Activated T-cell treated with anti-CD3 and anti-CD28 coated beads, Interleukin-2, amount 50 U/mL, for 4 hours (primary cell): ENCODE measurements at regions not wholly inside any gene's neighbourhood (a gene's known extent, or its start where the extent isn't known, plus 50 kb on each side); places are given as distances from the start of the nearest gene placed in this dataset.

Source experiments
- ATAC-seq, 2 donors: fragments of 200-7000 bp; cut with Tn5 transposase; one replicate each; pipeline ENCODE4 v1.10.0; 2021
- DNase-seq: peaks from one replicate; pipeline ENCODE4 v3.0.0-alpha.2; 2020
- H3K27me3 Mint-ChIP-seq: one replicate; pipeline ENCODE4 v1.8.0; 2021; ENCODE audit warnings: low read depth, mixed read lengths
- H3K36me3 Mint-ChIP-seq: one replicate; pipeline ENCODE4 v1.8.0; 2022; ENCODE audit warnings: mixed read lengths; ENCODE audit not compliant: insufficient read depth
- H3K4me1 Mint-ChIP-seq: one replicate; pipeline ENCODE4 v1.8.0; 2021; ENCODE audit warnings: low read depth, mixed read lengths
- H3K4me3 Mint-ChIP-seq: one replicate; pipeline ENCODE4 v1.8.0; 2021; ENCODE audit warnings: mild to moderate bottlenecking, moderate library complexity, mixed read lengths
- H3K9me3 Mint-ChIP-seq: one replicate; pipeline ENCODE4 v1.8.0; 2021; ENCODE audit warnings: mixed read lengths

DNA sequence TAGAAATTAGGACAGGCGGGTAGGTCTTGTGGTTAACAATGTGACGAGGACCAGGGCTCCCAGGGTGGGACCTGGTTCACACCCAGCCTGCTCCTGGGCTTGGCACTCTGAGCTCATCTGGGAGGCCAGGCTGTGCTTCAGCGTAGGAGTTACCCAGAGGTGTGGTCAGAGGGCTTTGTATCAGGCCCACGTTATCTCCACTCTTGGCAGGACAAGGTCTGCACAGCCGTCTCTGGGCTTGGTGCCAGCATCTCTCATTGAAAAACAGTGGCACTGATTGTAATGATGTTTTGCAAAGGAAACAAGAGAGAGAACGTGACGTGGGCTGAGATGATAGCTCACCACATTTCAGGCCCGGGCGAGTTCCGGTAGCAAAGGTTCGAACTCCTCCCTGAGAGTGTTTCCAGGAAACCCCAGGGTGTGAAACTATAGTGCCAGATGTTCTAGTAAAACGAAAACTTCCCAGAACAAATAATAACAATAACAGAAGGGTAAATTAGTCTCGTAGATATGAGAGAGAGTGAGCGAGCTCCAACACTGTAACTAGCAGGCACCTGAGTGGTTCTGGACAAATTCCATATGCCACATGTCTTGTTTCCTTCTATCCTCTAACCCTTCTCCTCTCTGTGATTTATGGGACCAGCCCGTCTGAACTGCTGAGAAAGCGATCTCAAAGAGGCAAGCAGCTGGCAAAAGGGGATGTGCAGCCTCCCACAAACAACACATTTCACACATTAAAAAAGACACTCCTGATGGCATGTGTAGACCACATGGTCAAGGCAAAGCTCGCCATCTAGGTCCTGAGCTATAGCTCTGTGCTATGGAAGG, 227.3 kb downstream of the KTN1 start:
- H3K36me3 Mint-ChIP-seq = no peaks in the 10 kb centered on the region

DNA sequence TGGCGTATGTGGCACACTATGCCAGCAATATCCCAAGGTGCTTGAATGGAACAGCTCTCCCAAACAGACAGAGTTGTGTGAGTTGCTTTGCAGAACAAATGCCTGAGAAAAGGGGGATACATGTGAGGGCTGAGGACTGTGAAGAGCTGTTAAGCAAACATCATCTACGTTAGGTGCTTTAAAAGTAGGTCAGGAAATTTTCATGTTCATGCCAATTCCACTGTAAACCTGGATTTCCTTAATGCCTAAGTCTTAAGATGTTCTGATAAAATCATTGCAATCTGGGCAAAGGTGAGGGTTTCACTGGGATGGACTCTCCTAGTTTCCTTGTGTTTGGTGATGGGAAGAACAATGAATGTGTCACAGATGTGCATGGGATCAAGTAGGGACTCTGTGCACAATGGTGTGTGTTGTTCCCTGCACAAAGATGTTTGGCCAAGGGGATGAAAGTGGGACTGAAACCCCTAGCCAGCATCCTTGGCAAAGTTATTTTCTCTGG, 227.9 kb downstream of the KTN1 start:
- Mint-ChIP-seq H3K27me3 (peaks cover 4% of the 10 kb centered on the region), H3K4me3 (no peak overlapping the region), H3K4me1 (peaks cover 49% of the 10 kb centered on the region), H3K9me3 (peaks cover 4% of the 10 kb centered on the region), H3K36me3 (no peaks in the 10 kb centered on the region)
- DNase-seq (no peak), ATAC-seq (no peak)

More for the DNA sequence above, 227.3 kb downstream of the KTN1 start:
- Mint-ChIP-seq H3K9me3 (peaks cover 4% of the 10 kb centered on the region), H3K4me3 (peak overlapping the region; percentile 13), H3K27me3 (peaks cover 2% of the 10 kb centered on the region), H3K4me1 (peaks cover 51% of the 10 kb centered on the region)
- DNase-seq (peak; percentile 59), ATAC-seq (peak; percentile 72)

DNA sequence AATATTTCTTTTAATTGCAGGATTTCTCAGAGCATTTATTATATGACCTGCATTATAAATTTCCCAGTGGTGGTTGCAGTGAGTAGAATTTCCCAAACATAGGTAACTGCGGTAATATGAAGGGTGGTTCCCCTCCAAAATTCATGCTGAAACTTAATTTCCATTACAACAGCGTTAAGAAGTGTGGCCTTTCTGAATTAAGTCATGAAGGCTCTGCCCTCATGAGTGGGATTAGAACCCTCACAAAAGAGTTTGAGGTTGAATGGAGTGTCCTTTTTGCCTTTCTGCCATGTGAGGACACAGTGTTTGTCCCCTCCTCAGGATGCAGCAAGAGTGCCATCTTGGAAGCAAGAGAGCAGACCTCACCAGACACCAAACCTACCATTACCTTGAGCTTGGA, 233.6 kb downstream of the KTN1 start:
- H3K36me3 Mint-ChIP-seq = no peaks in the 10 kb centered on the region
- ATAC-seq = peak in 1 of 2 donors; percentile 66
- DNase-seq = no peak
- H3K9me3 Mint-ChIP-seq = peaks cover 8% of the 10 kb centered on the region
- H3K4me1 Mint-ChIP-seq = peaks cover 10% of the 10 kb centered on the region
- no peak overlapping the region for H3K4me3 Mint-ChIP-seq
- H3K27me3 Mint-ChIP-seq = peaks cover 4% of the 10 kb centered on the region

DNA sequence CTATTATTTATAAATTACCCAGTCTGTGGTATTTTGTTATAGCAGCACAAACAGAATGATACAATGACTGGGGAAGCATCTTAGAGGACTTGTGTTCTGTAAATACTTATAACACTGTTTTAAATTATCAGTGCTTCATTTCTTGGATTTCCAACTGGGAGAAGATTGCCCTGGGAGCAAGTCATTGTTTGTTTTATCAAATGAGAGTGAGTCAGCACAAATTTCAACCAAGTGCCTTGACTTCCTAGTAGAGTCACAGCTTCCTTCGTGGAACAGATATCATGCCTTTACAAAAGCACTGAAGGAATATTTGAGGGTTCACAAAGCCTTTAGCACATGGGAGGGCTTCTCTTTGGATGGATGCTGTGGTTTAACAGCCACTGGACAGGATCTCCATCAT, 234.1 kb downstream of the KTN1 start:
- ATAC-seq (no peak), DNase-seq (no peak)
- H3K9me3 Mint-ChIP-seq = peaks cover 8% of the 10 kb centered on the region
- peaks cover 4% of the 10 kb centered on the region for H3K27me3 Mint-ChIP-seq
- peaks cover 10% of the 10 kb centered on the region for H3K4me1 Mint-ChIP-seq
- no peak overlapping the region for H3K4me3 Mint-ChIP-seq
- no peaks in the 10 kb centered on the region for H3K36me3 Mint-ChIP-seq

DNA sequence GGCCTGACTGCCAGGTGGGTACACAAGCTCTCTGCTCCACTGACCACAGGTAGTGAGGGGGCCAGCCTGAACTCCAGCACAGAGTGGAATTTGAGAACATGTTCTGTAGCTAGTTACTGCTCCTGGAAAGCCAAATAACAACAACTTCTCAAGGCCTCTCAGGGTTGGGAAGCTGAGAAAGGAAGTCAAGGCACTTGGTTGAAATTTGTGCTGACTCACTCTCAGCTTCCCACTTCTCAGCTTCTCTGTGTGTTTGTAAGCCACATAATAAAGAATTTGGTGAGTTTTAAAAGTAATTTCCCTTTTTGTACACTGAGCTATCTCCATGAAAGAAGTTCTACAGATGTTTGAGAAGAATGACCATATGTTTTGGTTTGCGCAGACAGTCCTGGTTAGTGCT, 234.9 kb downstream of the KTN1 start:
- Mint-ChIP-seq H3K4me1 (peaks cover 10% of the 10 kb centered on the region), H3K9me3 (peaks cover 8% of the 10 kb centered on the region), H3K36me3 (no peaks in the 10 kb centered on the region), H3K4me3 (no peak overlapping the region), H3K27me3 (peaks cover 4% of the 10 kb centered on the region)
- DNase-seq (no peak), ATAC-seq (no peak)

DNA sequence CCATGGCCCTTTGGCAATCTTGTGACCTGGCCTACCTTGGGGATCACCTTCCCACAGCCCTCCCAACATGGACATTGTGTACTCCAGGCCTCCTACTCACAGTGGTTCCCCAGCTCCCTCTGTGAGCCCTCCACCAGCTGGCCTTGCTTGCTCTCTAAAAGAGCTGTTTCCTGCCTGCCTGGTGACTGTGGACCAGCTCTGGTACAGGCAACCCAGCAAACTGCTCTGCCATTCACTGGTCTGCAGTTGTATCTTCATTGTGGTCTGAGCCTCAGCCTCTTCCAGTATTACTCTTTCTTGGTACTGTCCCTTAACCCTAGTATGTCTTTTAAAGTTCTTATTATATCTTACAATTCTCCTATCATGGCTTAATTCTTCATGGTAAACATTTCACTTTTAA, 236.2 kb downstream of the KTN1 start:
- H3K9me3 Mint-ChIP-seq = peaks cover 8% of the 10 kb centered on the region
- no peaks in the 10 kb centered on the region for H3K36me3 Mint-ChIP-seq
- H3K4me3 Mint-ChIP-seq = no peak overlapping the region
- ATAC-seq (no peak), DNase-seq (no peak)
- peaks cover 10% of the 10 kb centered on the region for H3K4me1 Mint-ChIP-seq
- peaks cover 4% of the 10 kb centered on the region for H3K27me3 Mint-ChIP-seq

DNA sequence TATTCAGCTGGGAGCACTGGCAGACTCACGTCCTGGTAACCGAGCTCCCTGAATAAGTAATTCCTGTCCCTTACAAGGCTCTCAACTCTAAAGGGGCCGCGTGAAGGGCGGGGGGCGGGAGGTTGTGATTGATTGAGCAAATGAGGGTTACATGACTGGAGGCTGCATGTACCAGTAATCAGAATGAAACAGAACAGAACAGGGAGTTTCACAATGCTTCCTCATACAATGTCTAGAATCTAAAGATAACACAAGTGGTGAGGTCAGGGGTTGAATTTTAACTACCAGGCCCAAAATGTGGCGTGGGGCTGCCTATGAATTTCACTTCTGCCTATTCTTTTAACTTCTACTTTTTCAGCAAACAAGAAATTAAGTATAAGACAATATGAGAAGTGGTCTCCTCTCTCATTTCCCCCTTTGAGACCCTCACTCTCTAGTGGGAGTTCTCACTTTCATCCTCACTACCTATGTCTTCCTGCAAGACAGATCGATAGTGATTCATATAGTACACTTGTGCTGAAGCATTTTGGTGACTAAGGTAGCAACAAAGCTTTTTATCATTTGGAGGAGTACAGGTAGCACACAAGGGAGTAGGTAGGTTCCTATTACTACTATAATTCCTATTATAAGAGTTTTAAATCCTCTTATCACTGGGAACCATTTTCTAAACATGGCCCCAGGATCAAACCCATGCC, 239.8 kb downstream of the KTN1 start:
- DNase-seq (no peak), ATAC-seq (no peak)
- Mint-ChIP-seq H3K9me3 (peaks cover 5% of the 10 kb centered on the region), H3K27me3 (no peaks in the 10 kb centered on the region), H3K36me3 (no peaks in the 10 kb centered on the region), H3K4me1 (peaks cover 6% of the 10 kb centered on the region), H3K4me3 (no peak overlapping the region)

DNA sequence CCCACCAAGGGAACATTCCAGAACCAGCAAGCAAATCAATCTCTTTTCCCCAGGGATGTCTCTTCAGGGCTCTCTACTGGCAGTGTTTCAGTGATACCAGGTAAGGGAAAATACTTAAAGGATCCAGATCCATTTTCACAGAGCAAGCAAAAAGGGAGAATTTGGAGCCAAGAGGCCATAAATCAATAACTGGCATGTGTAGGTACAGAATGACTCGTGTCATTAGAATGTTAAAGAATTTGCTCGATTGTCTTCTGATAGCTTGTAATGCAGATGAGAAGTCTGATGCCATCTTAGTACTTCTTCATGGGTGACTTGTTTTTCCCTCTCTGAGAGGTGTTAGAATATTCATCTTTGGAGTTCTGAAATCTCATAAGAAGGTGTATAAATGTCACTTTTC, 242.9 kb downstream of the KTN1 start:
- H3K36me3 Mint-ChIP-seq = no peaks in the 10 kb centered on the region
- H3K4me1 Mint-ChIP-seq = no peaks in the 10 kb centered on the region
- no peaks in the 10 kb centered on the region for H3K27me3 Mint-ChIP-seq
- no peak overlapping the region for H3K4me3 Mint-ChIP-seq
- ATAC-seq (no peak), DNase-seq (no peak)
- H3K9me3 Mint-ChIP-seq = no peaks in the 10 kb centered on the region

DNA sequence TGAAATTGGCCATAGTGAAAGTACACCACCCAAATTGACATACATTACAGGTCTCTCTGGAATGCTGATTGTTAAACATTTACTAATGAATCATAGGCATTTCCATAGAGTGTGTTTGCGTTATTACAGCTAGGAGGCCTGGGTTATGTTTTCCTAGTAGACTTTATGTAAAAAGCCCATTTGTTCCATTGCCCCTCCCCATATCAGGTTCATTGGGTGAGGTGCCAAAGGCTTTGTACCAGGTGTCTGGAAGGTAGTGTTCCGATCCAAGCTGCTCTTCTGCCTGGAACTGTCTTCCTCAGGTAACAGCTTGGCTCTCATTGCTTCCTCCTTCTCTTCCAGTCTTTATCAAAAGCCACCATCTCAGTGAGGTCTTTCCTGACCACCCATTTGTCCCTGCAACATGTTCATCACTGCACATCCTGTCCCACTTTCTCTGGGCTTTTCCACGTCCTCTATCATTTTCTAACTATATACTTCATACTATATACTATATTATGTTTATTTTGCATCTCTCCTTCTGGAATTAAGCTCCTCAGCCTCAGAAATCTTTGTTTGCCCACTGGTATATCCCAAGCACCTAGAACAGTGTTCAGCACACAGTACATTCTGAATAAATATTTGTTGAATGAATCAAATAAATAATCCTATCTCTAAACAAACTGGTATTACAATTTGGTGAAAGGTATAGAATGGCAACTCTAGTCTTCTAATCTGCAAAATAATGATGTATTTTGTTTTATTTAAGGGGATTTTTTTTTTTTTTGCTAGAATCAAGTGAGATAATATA, 252.3 kb downstream of the KTN1 start:
- H3K9me3 Mint-ChIP-seq = no peaks in the 10 kb centered on the region
- DNase-seq (no peak), ATAC-seq (no peak)
- no peak overlapping the region for H3K4me3 Mint-ChIP-seq
- no peaks in the 10 kb centered on the region for H3K4me1 Mint-ChIP-seq
- H3K27me3 Mint-ChIP-seq = no peaks in the 10 kb centered on the region
- no peaks in the 10 kb centered on the region for H3K36me3 Mint-ChIP-seq

DNA sequence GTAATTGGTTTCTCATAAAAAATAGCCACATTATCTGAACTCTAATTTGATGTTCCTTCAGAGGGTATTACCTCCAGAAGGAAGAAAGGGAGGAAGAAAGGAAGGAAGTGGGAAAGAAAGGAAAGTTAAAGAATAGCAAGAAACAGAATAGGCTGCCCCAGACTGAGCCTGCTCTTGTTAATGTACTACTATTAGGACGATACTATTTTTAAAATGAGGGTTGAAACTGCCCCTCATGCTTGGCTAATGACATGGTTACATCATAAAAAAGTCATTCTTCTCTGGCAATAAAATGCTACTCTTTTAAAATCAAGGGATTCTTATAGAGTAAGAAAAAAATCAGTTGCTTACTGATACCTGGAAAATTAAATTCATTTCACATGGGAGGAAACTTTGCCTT, 253.0 kb downstream of the KTN1 start:
- DNase-seq (no peak), ATAC-seq (no peak)
- Mint-ChIP-seq H3K36me3 (no peaks in the 10 kb centered on the region), H3K4me3 (no peak overlapping the region), H3K4me1 (no peaks in the 10 kb centered on the region), H3K27me3 (no peaks in the 10 kb centered on the region), H3K9me3 (no peaks in the 10 kb centered on the region)

DNA sequence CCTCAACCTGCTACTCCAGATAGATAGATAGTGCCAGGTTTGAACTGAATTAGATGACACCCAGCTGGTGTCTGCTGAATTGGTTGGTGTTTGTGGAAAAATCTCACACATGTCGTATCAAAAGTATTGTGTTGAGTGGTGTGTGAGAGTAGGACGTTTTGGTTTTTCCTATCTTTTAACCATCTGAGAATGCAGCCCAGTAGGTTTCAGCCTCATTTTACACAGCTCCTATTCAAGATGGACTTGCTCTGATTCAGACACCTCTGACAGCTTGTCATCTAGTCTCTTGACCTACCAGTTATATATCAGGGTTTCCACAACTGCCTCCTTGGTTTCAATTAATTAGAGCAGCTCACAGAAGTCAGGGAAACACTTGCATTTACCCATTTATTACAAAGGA, 254.4 kb downstream of the KTN1 start:
- no peak for ATAC-seq

DNA sequence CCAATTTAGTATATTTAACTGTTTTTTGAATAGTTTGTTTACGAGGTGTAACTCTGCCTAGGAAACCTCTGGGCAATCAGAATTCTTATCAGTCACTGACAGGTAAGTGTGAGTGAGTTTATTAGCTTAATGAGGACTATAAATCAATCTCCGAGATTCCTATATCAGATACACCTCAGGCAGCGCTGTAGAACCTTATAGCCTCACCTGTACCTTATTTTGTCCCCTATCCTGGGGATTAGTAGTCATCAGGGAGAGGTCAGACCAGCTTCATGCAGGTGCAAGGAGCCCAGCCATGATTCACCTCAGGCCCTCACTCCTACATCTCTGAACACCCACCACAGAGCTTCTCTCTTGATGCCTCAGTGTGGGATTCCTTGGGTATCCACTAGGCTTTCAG, 256.0 kb downstream of the KTN1 start:
- Mint-ChIP-seq H3K27me3 (no peaks in the 10 kb centered on the region), H3K4me3 (no peak overlapping the region), H3K9me3 (no peaks in the 10 kb centered on the region), H3K4me1 (no peaks in the 10 kb centered on the region), H3K36me3 (no peaks in the 10 kb centered on the region)
- DNase-seq (no peak), ATAC-seq (no peak)

More for the DNA sequence above, 254.4 kb downstream of the KTN1 start:
- H3K4me3 Mint-ChIP-seq = no peak overlapping the region
- no peaks in the 10 kb centered on the region for H3K9me3 Mint-ChIP-seq
- no peaks in the 10 kb centered on the region for H3K36me3 Mint-ChIP-seq
- no peaks in the 10 kb centered on the region for H3K27me3 Mint-ChIP-seq
- H3K4me1 Mint-ChIP-seq = no peaks in the 10 kb centered on the region
- DNase-seq = no peak

DNA sequence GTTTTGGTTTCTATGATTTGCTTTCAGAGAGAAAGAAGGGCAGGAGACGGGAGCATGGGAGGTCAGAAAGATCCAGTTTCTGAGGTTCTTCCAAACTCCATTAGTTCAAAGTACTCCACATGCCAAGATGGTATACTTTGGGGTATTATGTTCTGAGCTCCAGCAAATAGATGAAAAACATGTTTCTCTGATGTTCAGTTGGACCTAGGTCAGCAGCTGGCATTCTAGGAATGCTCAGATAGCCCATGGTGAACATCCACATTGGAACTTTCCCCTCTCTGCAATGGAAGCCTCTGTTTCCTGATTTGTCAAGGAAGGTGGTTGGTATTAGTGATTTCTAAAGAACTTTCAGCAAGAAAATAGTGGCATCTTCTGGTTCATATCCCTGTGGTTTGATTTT, 257.5 kb downstream of the KTN1 start:
- H3K9me3 Mint-ChIP-seq = no peaks in the 10 kb centered on the region
- H3K4me1 Mint-ChIP-seq = no peaks in the 10 kb centered on the region
- no peak overlapping the region for H3K4me3 Mint-ChIP-seq
- no peaks in the 10 kb centered on the region for H3K36me3 Mint-ChIP-seq
- no peaks in the 10 kb centered on the region for H3K27me3 Mint-ChIP-seq
- ATAC-seq (no peak), DNase-seq (no peak)

DNA sequence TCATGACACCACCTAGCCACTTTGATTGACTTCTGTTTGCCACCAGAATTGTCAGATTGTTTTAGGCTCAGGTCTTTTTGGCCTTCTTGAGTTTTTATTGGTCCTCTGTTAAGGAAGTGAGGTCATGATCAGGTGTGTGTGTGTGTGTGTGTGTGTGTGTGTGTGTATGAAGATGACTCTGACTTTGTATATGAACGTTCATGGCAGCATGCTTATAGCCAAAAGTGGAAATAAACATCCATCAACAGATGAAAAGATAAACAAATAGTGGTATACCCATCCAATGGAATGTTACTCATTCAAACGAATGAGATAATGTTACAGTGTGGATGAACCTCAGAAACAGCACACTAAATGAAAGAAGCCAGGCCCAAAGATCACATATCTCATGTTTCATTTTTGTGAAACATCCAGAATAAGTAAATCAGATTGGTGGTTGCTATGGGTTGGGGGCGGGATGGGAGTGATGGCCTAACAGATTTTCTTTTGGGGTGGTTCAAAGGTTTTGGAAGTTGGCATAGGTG, 258.6 kb downstream of the KTN1 start:
- Mint-ChIP-seq H3K4me3 (no peak overlapping the region), H3K9me3 (no peaks in the 10 kb centered on the region), H3K36me3 (no peaks in the 10 kb centered on the region), H3K4me1 (no peaks in the 10 kb centered on the region), H3K27me3 (no peaks in the 10 kb centered on the region)
- no peak for DNase-seq
- ATAC-seq = no peak
